GM19025 (cell line): ENCODE measurements at regions not wholly inside any gene's neighbourhood (a gene's known extent, or its start where the extent isn't known, plus 50 kb on each side); places are given as distances from the start of the nearest gene placed in this dataset.

ENCODE experiments used
- ATAC-seq: cut with Tn5 transposase; IDR thresholded peaks from one replicate; pipeline ENCODE4 v1.9.1; 2021; ENCODE audit warnings: mild to moderate bottlenecking, low read depth, moderate library complexity; ENCODE audit not compliant: unreplicated experiment

DNA sequence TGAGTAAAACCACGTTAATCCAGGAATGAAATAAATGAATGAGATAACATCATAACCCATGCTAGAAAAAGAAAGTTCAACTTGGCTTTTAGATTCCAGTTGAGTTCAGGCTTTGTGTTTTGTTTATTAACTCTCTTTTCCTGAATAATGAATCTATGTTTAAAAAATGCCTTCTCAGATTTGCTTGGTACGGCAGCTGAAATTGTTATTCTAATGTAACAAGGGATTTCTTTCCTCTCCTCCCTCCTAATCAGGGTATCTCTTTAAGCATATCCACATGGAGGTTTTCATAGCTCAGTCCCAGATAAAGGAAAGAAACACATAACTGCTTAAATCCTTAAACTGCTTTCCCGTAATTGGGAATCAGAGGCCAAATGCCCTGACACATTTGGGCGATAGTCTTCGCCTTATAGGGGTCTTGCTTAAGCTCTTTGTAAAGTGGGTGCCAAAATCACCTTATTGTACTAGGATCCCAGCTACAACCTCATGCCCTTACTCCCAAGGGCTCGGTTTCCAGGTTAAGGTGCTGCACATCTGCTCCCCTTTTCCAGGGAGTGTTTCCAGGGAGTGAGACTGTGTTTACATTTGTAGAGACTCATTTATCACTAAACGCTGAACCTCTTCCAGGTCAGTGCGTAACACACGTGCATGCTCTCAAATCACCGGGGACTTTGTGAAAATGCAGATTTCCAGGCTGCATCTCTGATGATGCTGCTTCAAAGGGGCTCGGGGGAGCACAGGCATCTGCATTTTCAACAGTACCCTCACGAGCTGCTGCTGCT lies 142.8 kb upstream of the FOXF1 start:
- ATAC-seq, result no peak

GRCh38 chr16:86368261-86368660 lies 142.1 kb upstream of the FOXF1 start:
- ATAC-seq, result no peak

GRCh38 chr16:86370062-86370461 lies 140.3 kb upstream of the FOXF1 start:
- ATAC-seq, result no peak

- ATAC-seq, result no peak
Measured at GRCh38 chr16:86371083-86371803, 139.1 kb upstream of the FOXF1 start.

- no peak for ATAC-seq
Measured at GRCh38 chr16:86372193-86372592, 138.1 kb upstream of the FOXF1 start.

DNA sequence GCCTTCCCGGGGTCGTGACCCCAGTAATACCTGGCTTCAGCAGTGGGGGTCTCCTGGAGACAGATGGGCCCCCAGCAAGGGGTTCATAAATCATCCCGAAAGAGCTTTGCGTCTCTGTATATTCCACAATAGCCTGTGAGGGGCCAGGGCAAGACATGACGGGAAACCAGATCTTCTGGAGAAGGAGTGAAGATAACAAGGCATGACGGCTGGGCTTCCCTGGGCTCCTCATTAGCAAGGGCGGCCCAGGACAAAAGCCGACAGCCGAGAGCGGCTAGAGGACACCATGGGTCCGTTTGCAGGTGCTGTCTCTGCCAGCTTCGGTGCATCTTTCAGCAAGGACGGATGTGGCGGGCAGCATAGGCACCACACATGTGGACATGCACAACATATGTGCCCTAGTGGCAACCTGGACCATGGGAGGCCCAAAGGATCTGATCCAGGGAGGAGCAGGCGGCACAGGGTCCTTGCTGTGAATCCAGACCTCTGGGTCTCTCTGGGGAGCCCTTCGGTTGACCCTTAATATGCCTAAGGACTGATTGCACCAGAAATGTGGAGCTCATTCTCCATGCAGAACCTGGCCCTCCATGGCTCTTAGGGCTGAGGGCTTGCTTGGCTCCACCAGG lies 136.9 kb upstream of the FOXF1 start:
- no peak for ATAC-seq

DNA sequence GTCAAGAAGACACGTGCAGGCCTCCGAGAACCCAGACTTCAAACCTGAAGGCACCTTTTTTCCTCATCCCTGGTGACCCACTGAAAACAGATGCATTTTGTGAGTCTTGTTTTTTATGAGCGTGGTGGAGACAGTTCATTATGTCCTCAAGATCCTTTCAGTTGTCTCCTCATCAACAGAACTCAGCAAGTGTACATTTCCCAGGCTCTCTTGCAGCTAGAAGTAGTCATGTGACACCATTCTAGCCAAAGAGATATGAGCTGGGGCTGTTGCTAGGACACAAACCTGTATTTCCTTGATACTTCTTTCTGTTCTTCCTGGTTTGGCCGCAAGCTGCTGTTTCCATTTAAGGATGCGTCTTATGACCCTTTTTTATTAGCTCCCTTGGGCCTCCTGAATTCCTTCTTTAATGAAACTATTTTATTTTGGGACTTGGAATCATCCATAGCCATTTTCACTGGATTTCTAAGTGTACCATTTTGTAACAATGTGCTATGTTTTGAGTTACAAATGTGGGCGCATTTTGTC lies 135.7 kb upstream of the FOXF1 start:
- no peak for ATAC-seq

- no peak for ATAC-seq
Measured at GRCh38 chr16:86375364-86375763, 135.0 kb upstream of the FOXF1 start.

DNA sequence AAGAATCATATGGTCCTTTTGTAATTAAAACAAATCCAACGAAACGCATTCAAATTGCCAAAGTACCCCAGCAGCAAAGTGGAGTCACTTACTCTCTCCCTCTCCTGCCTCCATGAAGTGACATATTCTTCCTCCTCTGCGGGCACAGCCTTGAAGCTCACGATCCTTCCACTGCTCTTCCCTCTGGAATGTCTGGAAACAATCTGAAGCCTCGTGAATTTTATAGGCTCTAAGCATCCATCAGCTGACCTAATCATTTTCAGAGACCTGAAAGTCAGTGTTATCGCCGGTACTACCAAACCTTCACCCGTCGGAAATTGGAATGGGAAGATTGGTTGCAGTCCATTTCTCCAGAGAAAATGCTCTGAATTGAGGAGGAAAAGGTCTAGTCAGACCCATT lies 134.5 kb upstream of the FOXF1 start:
- no peak for ATAC-seq

DNA sequence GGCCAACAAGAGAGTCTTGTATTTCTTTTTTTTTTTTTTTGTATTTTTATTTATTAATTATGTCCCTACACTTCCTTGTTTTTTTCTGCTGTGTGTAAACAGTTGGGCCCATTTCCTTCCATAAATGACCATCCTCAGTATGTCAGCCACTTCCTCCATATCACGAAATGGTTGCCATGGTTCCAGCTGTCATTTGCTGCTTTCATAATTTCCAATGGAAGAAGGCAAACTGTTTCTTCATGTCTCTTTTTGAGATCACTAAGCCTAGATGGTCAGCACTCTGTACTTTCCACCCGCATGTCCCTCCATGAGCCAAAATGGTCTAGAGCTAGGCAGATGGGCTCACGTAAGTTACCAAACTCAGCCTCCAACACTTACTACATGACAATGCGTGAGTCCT lies 133.5 kb upstream of the FOXF1 start:
- no peak for ATAC-seq

- no peak for ATAC-seq
Measured at GRCh38 chr16:86377251-86378022, 132.9 kb upstream of the FOXF1 start.

GRCh38 chr16:86378128-86378527 lies 132.2 kb upstream of the FOXF1 start:
- ATAC-seq, result no peak

GRCh38 chr16:86378831-86379504 lies 131.4 kb upstream of the FOXF1 start:
- ATAC-seq, result no peak

DNA sequence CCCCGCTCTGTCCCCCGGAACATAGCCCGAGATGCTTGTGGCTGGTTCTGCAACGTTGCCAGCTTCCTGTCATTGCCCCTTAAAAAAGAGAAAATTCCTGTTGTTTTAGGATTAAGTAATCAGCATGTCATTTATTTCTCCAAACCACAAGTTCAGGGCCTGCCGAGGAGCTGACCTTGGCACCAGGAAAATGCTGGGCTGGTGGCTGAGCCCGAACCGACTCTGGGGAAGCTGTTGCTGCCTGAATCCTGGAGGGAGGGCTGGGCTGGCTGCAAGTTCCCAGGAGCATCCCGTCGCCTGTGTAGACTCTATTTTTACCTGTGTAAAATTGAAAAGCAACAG lies 130.9 kb upstream of the FOXF1 start:
- ATAC-seq, result no peak

GRCh38 chr16:86380030-86380429 lies 130.3 kb upstream of the FOXF1 start:
- no peak for ATAC-seq

GRCh38 chr16:86381491-86381890 lies 128.8 kb upstream of the FOXF1 start:
- no peak for ATAC-seq

GRCh38 chr16:86382067-86382773 lies 128.1 kb upstream of the FOXF1 start:
- no peak for ATAC-seq

DNA sequence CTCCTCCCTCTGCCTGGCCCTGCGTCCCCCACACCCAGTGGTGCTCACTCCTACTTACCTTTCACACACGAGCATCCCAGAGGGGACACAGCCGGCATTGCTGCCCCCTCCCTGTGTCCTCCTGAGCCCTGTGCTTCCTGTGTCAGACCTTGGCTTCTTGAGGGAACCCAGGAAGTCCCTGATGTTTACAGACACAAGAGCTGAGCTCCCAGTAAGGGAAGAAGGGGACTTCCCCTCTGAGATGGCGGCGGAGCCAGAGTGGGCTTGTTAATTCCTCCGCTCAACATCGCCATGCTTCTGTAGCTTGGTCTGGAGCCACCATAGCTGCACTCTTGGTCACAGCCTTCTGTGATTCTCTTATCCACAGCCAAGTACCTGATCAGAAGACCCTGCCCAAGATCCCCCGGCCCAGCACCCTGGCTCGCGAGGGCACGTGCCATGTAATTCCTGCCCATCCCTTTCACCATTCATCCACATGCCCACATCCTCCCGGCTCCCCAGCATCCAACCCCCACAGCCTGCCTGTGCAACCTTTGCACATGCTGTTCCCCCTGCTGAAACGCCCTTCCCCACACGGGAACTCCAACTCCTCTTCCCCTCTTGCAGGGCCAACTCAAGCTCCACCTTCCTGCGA lies 127.4 kb upstream of the FOXF1 start:
- no peak for ATAC-seq
